Stimulated activated CD4-positive, alpha-beta T cell treated with anti-CD3 and anti-CD28 coated beads, Interleukin-4, amount 100 ng/mL, for 4 hours (primary cell): ENCODE measurements at regions not wholly inside any gene's neighbourhood (a gene's known extent, or its start where the extent isn't known, plus 50 kb on each side); places are given as distances from the start of the nearest gene placed in this dataset.
"Not testable (repeated sequence)": the region's sequence is repeated elsewhere in the genome, so short reads cannot be mapped to it uniquely, and the experiment has no call there.

Experiments used
- DNase-seq, 2 experiments: peaks; one replicate each; pipeline ENCODE4 v3.0.0-alpha.2; 2020

DNA sequence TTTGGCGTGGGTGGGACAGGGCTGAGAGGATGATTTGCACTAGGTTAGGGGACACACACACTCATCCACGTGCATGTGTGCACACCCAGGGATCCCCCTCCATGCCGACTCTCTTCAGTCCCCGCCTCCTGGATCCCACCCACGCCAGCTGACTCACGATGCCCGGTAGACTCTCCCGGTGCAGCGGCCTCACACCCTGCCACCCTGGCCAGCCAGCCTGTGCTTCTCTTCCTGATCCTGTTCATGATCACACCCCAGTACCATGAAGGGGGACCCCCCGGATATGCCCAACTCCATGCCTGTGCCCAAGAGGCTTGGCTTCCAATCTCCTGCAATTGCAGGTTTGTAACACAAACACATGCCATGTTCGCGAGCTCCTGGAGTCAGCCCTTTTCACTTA, 157.8 kb upstream of the HDAC4 start:
- DNase-seq = no peak

DNA sequence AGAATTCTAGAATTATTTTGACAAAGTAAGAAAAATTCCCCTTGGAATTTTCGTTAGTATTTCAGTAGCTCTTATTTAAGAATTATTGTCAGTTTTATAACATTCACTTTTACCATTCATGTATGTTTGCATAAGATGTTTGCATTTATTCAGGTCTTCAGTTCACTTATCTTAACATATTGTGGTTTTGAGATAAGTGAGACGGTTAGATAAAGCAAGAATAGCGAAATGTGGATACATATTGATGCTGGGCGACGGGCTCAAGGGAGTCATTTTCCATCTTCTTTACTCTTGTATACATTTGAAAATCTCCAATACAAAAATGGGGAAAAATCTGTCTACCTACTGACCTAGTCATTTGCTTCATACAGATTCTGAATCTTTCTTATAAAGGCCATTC, 156.7 kb upstream of the HDAC4 start:
- DNase-seq = no peak

GRCh38 chr2:239555571-239555905, 154.7 kb upstream of the HDAC4 start:
- no peak for DNase-seq

DNA sequence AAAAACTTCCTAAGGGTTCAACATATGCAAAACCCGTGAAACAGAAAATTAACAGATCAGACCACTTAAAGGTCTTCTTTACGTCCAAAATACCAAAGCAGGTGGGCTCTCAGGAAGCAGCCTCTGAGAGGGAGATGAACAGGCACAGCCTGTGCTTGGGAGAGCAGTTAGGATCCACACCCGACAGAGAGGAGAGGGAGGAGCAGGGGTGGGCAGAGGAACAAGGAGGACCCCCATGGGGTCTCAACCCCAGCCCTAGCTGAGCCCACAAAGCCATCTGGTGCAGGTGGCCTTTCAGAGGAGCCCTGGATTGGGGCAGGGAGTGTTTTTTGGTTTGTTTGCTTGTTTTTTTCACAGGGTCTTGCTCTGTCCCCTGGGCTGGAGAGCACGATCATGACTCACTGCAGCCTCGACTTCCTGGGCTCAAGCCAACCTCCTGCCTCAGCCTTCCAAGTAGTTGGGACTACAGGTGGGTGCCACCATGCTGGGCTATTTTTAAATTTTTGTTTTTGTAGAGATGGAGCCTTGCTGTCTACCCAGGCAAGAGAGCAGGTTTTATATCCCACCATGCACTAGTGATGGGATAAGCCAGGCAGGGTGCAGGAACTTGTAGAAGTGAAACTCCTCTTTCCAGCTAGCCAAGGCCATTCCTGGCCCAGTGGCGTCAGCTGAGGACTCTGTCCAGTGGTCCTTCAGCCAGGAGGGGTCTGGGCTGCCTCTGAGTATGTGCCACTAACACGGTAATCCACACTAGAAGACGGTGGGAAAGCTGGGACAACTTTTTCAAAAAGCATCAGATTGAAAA, 154.1 kb upstream of the HDAC4 start:
- no peak for DNase-seq

- no peak for DNase-seq
Observed at GRCh38 chr2:239553376-239554000, 152.7 kb upstream of the HDAC4 start.

- DNase-seq = no peak
Observed at GRCh38 chr2:239552213-239552926, 151.6 kb upstream of the HDAC4 start.

DNA sequence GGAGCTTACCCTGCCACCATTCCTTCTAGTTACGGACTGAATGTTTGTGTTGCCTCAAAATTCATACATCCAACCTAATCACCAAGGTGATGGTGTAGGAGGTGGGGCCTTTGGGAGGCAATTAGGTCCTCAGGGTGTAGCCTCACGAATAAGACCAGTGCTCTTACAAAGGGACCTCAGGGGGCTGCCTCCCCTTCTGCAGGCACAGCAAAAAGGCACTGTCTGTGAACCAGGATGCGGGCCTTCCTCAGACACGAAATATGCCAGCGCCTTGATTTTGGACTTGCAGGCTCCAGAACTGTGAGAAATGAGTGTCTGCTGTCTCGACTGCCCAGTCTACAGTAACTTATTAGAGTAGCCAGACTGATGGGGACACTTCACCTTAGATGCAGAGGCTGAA, 150.4 kb upstream of the HDAC4 start:
- no peak for DNase-seq

- DNase-seq = no peak
Observed at GRCh38 chr2:239550357-239550756, 149.5 kb upstream of the HDAC4 start.

- DNase-seq = no peak
Observed at GRCh38 chr2:239549711-239550255, 149.0 kb upstream of the HDAC4 start.

DNA sequence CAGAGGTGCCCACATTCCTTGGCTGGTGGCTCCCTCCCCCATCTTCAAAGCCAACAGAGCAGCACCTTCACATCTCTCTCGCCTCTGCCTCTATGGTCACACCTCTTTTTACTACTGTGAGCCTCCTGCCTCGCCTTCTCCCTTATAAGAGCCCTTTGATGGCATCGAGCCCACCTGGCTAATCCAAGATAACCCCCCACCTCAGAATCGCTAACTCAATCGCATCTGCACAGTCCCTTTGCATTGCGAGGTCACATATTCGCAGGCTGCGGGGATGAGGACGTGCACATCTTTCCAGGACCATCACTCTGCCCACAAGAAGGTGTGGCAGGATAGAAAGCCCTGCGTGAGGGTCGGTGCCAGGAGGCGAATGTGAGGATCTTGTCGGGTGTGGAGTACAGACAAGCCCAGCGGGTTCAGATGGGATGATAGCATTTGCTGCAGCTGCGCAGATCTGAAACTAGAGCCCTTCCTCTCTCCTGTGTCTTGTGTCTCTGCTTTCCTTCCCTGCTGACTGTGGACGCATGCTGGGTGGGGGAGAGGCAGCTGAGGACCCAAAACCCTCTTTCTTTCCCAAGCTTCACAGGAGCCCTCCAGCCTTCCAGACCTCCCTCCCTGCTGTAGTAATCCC, 148.3 kb upstream of the HDAC4 start:
- no peak for DNase-seq

GRCh38 chr2:239548451-239548871, 147.6 kb upstream of the HDAC4 start:
- DNase-seq = peak; percentile 56 to 78

DNA sequence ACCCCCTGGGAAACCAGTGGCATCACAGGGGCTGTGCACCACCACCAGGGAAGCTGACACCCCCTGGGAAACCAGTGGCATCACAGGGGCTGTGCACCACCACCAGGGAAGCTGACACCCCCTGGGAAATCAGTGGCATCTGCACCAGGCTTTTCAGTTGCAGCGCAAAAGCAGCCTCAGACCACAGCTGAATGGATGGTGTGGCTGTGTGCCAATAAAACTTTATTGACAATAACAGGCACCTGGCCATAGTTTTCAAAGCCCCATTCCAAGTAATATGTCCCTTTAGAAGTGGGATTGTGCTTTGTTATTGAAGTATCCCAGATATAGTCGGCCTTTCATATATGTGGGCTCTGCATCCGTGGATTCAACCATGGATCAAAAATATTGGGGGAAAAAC, 146.3 kb upstream of the HDAC4 start:
- not testable (repeated sequence) for DNase-seq

DNA sequence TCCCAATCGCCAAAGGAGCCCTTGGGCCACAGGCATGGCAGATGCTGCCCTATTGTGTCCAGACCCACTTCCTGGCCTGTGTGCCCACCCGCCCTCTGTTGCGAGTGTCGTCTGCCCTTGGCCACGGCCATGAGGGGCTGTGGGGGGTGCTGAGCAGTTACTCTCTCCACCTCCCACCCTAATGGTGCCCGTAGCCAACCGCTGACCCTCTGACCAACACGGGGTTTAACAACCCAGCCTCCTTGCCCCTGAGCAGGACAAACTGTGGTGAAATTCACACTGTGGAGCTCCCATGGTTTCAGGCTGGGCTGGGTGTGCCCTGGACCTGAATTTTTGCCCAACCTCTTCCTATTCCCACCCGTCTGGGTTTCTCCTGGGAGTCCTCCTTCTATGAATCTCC, 145.7 kb upstream of the HDAC4 start:
- DNase-seq = no peak

DNA sequence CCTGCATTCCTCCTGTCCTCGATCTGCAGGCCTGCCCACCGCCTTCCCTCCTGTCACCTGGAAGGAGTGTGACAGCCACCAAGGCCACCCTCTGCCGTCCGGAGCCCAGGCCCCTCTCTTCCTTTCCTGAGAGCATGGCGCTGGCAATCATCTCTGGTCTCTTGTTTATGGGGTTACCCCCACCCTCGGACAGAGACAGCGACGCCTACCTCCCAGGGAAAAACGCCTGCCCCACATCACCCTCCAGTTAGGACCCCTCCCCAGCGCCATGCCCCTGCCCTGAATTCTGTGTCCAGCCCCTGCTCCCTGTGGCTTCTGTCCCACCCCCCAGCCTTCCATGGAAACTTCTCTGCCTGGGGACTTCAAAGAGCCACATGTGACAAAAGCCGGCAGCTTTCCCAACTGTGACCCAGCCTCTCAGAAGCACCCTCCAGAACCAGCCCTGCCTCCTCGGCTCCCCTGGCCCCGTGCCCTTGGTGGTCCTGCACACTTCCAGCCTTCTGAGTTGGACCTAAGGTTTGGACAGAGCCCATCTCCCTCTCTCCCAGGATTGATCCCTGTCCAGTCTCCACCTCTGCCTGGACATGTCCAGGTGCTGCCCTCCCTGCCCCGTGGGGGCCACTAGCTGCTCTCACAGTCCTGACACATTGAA, 145.0 kb upstream of the HDAC4 start:
- DNase-seq = no peak

DNA sequence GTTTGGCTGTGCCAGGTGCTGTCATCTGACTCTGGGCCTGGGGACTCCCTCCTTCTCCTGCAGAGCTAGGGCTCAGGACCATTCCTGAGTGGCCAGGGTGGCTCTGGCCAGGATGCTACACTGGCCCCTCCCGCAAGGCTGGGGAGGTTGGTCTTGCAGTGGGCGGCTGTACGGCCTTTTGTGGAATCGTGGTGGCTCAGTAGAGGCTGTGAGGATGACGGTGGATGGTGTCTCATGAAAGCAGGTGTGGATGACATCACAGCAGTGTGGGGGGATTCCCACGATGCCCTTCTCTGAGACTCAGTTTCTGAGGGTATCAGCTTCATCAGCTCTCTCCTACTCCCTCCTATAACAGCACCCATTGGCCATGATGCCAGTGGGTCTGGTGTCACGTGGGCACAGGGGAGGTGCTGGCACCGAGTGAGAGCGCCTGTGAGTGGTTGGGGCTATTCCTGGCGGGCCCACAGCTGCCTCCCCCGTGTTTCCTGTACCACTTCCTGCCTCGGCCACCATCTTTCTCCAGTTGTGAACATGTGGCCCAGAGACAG, 144.2 kb upstream of the HDAC4 start:
- peak; percentile 27 to 68 for DNase-seq

DNA sequence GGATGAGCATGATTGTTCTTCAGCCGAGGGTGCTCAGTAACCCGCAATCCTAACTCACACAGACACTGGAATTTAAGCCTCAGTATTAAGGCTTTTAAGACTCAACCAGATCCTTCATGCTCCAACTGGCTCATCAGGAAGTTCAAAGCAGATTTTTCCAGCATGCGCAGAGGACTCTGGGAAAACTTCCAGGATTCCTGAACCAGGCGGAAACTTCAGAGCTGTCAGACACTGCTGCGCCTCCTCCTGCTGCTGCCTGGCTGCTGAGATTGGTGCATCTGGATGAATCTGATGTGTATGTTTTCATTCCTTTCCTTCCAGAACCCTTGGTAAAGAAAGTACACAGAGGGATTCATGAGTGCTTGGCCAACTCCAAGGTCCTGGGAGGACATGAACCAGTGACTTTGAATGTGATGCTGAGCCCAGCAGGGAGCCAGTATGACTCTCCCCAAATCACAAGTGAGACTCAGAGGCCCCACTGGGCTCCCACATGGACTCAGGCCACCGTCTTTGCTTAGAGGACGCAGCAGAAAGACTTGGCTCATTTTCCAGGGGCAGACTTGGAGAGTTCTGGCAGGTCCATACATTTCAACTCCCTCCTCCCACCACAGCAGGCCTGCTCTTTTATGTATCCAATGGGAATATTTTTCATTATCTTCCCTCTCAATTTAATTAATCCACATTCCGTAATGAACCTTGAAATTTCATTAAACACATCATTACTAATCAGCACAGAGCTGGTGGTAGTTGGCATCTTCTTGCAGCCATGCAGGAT, 143.5 kb upstream of the HDAC4 start:
- DNase-seq = no peak

GRCh38 chr2:239543702-239544101, 142.9 kb upstream of the HDAC4 start:
- no peak for DNase-seq

GRCh38 chr2:239540174-239540573, 139.4 kb upstream of the HDAC4 start:
- DNase-seq = no peak

GRCh38 chr2:239539776-239540100, 138.9 kb upstream of the HDAC4 start:
- DNase-seq = no peak

GRCh38 chr2:239539083-239539775, 138.4 kb upstream of the HDAC4 start:
- DNase-seq = no peak
